ENCODE measurements at regions not wholly inside any gene's neighbourhood (a gene's known extent, or its start where the extent isn't known, plus 50 kb on each side); places are given as distances from the start of the nearest gene placed in this dataset.

DNA sequence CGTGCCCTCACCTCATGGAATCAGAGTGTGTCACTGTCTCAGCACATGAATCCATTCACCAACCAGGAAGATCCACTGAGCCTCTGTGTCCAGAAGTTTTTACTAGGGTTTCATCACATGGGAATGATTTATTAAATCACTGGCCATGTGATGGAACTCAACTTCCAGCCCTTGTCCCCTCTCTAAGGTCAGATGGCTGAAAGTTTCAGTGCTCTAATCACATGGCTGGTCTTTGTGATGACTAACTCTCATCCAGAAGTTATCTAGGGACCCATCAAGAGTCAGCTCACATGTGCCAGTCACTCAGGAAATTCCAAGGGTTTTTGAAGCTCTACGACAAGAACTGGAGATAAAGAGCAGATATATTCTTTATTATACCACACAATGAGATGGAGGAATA lies 140.5 kb upstream of the GYPC start:
- H3K27me3 ChIP-seq (ENCODE audit: control insufficient read depth in 2 of 2, insufficient read depth in 2 of 2, low read length in 2 of 2), result no peaks in the 10 kb centered on the region
- intact Hi-C loops (cut with micrococcal nuclease), result no loop called here
- no peak overlapping the region for H3K4me3 ChIP-seq (replicated peaks in 1 of 3; ENCODE audit: low read depth in 2 of 3, low read length in 3 of 3)
- TF ChIP-seq, protein P1, sequence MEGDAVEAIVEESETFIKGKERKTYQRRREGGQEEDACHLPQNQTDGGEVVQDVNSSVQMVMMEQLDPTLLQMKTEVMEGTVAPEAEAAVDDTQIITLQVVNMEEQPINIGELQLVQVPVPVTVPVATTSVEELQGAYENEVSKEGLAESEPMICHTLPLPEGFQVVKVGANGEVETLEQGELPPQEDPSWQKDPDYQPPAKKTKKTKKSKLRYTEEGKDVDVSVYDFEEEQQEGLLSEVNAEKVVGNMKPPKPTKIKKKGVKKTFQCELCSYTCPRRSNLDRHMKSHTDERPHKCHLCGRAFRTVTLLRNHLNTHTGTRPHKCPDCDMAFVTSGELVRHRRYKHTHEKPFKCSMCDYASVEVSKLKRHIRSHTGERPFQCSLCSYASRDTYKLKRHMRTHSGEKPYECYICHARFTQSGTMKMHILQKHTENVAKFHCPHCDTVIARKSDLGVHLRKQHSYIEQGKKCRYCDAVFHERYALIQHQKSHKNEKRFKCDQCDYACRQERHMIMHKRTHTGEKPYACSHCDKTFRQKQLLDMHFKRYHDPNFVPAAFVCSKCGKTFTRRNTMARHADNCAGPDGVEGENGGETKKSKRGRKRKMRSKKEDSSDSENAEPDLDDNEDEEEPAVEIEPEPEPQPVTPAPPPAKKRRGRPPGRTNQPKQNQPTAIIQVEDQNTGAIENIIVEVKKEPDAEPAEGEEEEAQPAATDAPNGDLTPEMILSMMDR (IDR thresholded peaks at IDR 0.05), result no peak
- no peak for DNase-seq
- no peak overlapping the region for H3K9ac ChIP-seq (ENCODE audit: insufficient read depth, low read length, poor library complexity, severe bottlenecking)
- no peaks in the 10 kb centered on the region for H3K4me1 ChIP-seq (ENCODE audit: control insufficient read depth in 1 of 2, insufficient read depth in 2 of 2, low read length in 2 of 2)
- H3K27me3 Mint-ChIP-seq (ENCODE audit: low read depth in 3 of 3), result no peaks in the 10 kb centered on the region
- H4K20me1 ChIP-seq (ENCODE audit: insufficient read depth, low read length), result no peaks in the 10 kb centered on the region
- H3K36me3 ChIP-seq (replicated peaks in 1 of 2; ENCODE audit: control insufficient read depth in 1 of 2, insufficient read depth in 2 of 2, low read length in 2 of 2), result no peaks in the 10 kb centered on the region
- H2AFZ ChIP-seq (ENCODE audit: insufficient read depth, low read depth, low read length, poor library complexity, severe bottlenecking), result no peak overlapping the region
- peaks cover 0 to 8% (median 0%) of the 10 kb centered on the region in 7 donors for H3K9me3 Mint-ChIP-seq
- no peaks in the 10 kb centered on the region for H3K4me1 Mint-ChIP-seq
- H3K27ac ChIP-seq (ENCODE audit: low read depth in 1 of 2, low read length in 2 of 2), result no peak overlapping the region
- no peaks in the 10 kb centered on the region for H3K36me3 Mint-ChIP-seq
- H3K4me2 ChIP-seq (replicated peaks; ENCODE audit: extremely low read depth, low read length, poor library complexity, severe bottlenecking), result no peak overlapping the region
- no peaks in the 10 kb centered on the region for H3K9me3 ChIP-seq (replicated peaks in 1 of 2; ENCODE audit: control insufficient read depth in 1 of 2, insufficient read depth in 1 of 2, low read length in 2 of 2)
- no peak overlapping the region for H3K4me3 Mint-ChIP-seq
- WGBS (ENCODE audit: insufficient coverage), result no CpG with 5 or more reads among the region's 2 CpGs
- H3K79me2 ChIP-seq (ENCODE audit: insufficient read depth, low read length), result no peaks in the 10 kb centered on the region
- H3K27ac Mint-ChIP-seq, result no peak overlapping the region

DNA sequence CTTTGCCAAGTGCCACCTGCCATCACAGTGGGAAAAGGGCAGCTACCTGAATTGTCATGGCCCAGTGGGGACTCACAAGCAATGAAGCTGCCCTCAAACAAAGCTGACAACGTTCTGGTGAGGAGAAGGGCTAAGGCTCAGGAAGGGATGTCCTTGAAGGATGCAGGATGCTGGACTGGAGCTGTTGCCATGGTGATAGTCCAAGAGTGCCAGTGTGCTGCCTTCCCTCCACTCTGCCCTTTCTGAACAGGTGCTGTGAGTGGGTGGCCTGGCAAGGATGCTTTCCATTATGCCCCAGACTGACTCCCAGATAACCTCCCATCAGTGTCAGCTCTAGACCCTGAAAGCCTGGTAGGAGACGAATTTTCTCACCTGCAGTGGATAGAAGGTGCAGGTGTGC lies 137.8 kb upstream of the GYPC start:
- Mint-ChIP-seq H3K9me3 (peaks cover 0 to 8% (median 0%) of the 10 kb centered on the region in 7 donors), H3K27me3 (ENCODE audit: low read depth in 3 of 3) (no peaks in the 10 kb centered on the region), H3K4me3 (no peak overlapping the region), H3K27ac (no peak overlapping the region), H3K4me1 (no peaks in the 10 kb centered on the region), H3K36me3 (no peaks in the 10 kb centered on the region)
- intact Hi-C loops (cut with micrococcal nuclease), result no loop called here
- no peak for DNase-seq
- no CpG with 5 or more reads among the region's 2 CpGs for WGBS (ENCODE audit: insufficient coverage)
- no peak overlapping the region for H3K27ac ChIP-seq (ENCODE audit: low read depth in 1 of 2, low read length in 2 of 2)
- H3K4me3 ChIP-seq (replicated peaks in 1 of 3; ENCODE audit: low read depth in 2 of 3, low read length in 3 of 3), result no peak overlapping the region
- TF ChIP-seq, protein P1 (IDR thresholded peaks at IDR 0.05), result no peak
- no peak overlapping the region for H3K9ac ChIP-seq (ENCODE audit: insufficient read depth, low read length, poor library complexity, severe bottlenecking)
- no peaks in the 10 kb centered on the region for H3K36me3 ChIP-seq (replicated peaks in 1 of 2; ENCODE audit: control insufficient read depth in 1 of 2, insufficient read depth in 2 of 2, low read length in 2 of 2)
- no peak overlapping the region for H2AFZ ChIP-seq (ENCODE audit: insufficient read depth, low read depth, low read length, poor library complexity, severe bottlenecking)
- H3K79me2 ChIP-seq (ENCODE audit: insufficient read depth, low read length), result no peaks in the 10 kb centered on the region
- no peaks in the 10 kb centered on the region for H3K4me1 ChIP-seq (ENCODE audit: control insufficient read depth in 1 of 2, insufficient read depth in 2 of 2, low read length in 2 of 2)
- no peak overlapping the region for H3K4me2 ChIP-seq (replicated peaks; ENCODE audit: extremely low read depth, low read length, poor library complexity, severe bottlenecking)
- H3K27me3 ChIP-seq (ENCODE audit: control insufficient read depth in 2 of 2, insufficient read depth in 2 of 2, low read length in 2 of 2), result no peaks in the 10 kb centered on the region
- no peaks in the 10 kb centered on the region for H4K20me1 ChIP-seq (ENCODE audit: insufficient read depth, low read length)
- no peaks in the 10 kb centered on the region for H3K9me3 ChIP-seq (replicated peaks in 1 of 2; ENCODE audit: control insufficient read depth in 1 of 2, insufficient read depth in 1 of 2, low read length in 2 of 2)
